ENCODE measurements at regions not wholly inside any gene's neighbourhood (a gene's known extent, or its start where the extent isn't known, plus 50 kb on each side); places are given as distances from the start of the nearest gene placed in this dataset.

GRCh38 chr4:97279391-97279790 is 863.9 kb downstream of the STPG2 start:
- no peaks in the 10 kb centered on the region for H3K9me3 ChIP-seq (replicated peaks; ENCODE audit: control insufficient read depth, insufficient read depth, low read length)
- H3K36me3 ChIP-seq (ENCODE audit: control insufficient read depth in 2 of 2, extremely low read depth in 1 of 2, insufficient read depth in 2 of 2, low read length in 2 of 2) = no peaks in the 10 kb centered on the region
- intact Hi-C loops (cut with micrococcal nuclease) (no loop called here), dilution Hi-C loops (cut with MboI; ENCODE audit: extremely low pct_ligation_motif_present, low sequenced_read_pairs) (no loop called here)
- BruUV-seq (replicated peaks) = no TSS peak
- no peak overlapping the region for H2AFZ ChIP-seq (ENCODE audit: low read depth, low read length)
- FAIRE-seq (no peak), DNase-seq (ENCODE audit: low read depth, low spot score) (no peak)
- no peaks in the 10 kb centered on the region for H4K20me1 ChIP-seq (replicated peaks; ENCODE audit: control insufficient read depth, extremely low read depth, insufficient read depth, low read length)
- H3K9me1 ChIP-seq (replicated peaks; ENCODE audit: control insufficient read depth, extremely low read depth, insufficient read depth, low read length) = no peaks in the 10 kb centered on the region
- H3K4me1 ChIP-seq (ENCODE audit: control insufficient read depth, extremely low read depth, insufficient read depth, low read length) = no peaks in the 10 kb centered on the region
- no peak overlapping the region for H3K4me2 ChIP-seq (ENCODE audit: insufficient read depth, low read length)
- CTCF ChIA-PET = no interaction called here
- POLR2A ChIA-PET = no interaction called here
- no peak overlapping the region for H3K4me3 ChIP-seq (replicated peaks in 1 of 3; ENCODE audit: insufficient read depth in 1 of 3, low read depth in 1 of 3, low read length in 3 of 3)
- H3K27me3 ChIP-seq (ENCODE audit: control insufficient read depth in 2 of 2, insufficient read depth in 2 of 2, low read length in 2 of 2) = no peaks in the 10 kb centered on the region
- no peak overlapping the region for H3K9ac ChIP-seq (replicated peaks; ENCODE audit: extremely low read depth, insufficient read depth, low read length)
- TF ChIP-seq CTCF (IDR thresholded peaks at IDR 0.05; ENCODE audit: extremely low read depth in 1 of 2, insufficient read depth in 1 of 2, low read depth in 1 of 2, low read length in 2 of 2) = no peak
- no peak for TF ChIP-seq POLR2A (IDR thresholded peaks at IDR 0.05; ENCODE audit: low read depth, low read length)
- TF ChIP-seq MYC (IDR thresholded peaks at IDR 0.05; ENCODE audit: low read depth, low read length) = no peak
- no peak overlapping the region for H3K27ac ChIP-seq (ENCODE audit: insufficient read depth, low read depth, low read length)
- H3K79me2 ChIP-seq (ENCODE audit: control insufficient read depth, insufficient read depth, low read length) = no peaks in the 10 kb centered on the region

- ChIA-PET CTCF (no interaction called here), POLR2A (no interaction called here)
- intact Hi-C loops (cut with micrococcal nuclease) = no loop called here
- DNase-seq (ENCODE audit: low read depth, low spot score) (no peak), FAIRE-seq (no peak)
- no peaks in the 10 kb centered on the region for H3K4me1 ChIP-seq (ENCODE audit: control insufficient read depth, extremely low read depth, insufficient read depth, low read length)
- no peak overlapping the region for H2AFZ ChIP-seq (ENCODE audit: low read depth, low read length)
- BruUV-seq (replicated peaks) = no TSS peak
- no peaks in the 10 kb centered on the region for H4K20me1 ChIP-seq (replicated peaks; ENCODE audit: control insufficient read depth, extremely low read depth, insufficient read depth, low read length)
- no peak overlapping the region for H3K4me3 ChIP-seq (replicated peaks in 1 of 3; ENCODE audit: insufficient read depth in 1 of 3, low read depth in 1 of 3, low read length in 3 of 3)
- no peak overlapping the region for H3K4me2 ChIP-seq (ENCODE audit: insufficient read depth, low read length)
- no peak overlapping the region for H3K9ac ChIP-seq (replicated peaks; ENCODE audit: extremely low read depth, insufficient read depth, low read length)
- H3K9me1 ChIP-seq (replicated peaks; ENCODE audit: control insufficient read depth, extremely low read depth, insufficient read depth, low read length) = no peaks in the 10 kb centered on the region
- no peak overlapping the region for H3K27ac ChIP-seq (ENCODE audit: insufficient read depth, low read depth, low read length)
- H3K36me3 ChIP-seq (ENCODE audit: control insufficient read depth in 2 of 2, extremely low read depth in 1 of 2, insufficient read depth in 2 of 2, low read length in 2 of 2) = no peaks in the 10 kb centered on the region
- dilution Hi-C loops (cut with MboI; ENCODE audit: extremely low pct_ligation_motif_present, low sequenced_read_pairs) = no loop called here
- no peaks in the 10 kb centered on the region for H3K27me3 ChIP-seq (ENCODE audit: control insufficient read depth in 2 of 2, insufficient read depth in 2 of 2, low read length in 2 of 2)
- H3K9me3 ChIP-seq (replicated peaks; ENCODE audit: control insufficient read depth, insufficient read depth, low read length) = no peaks in the 10 kb centered on the region
- no peak for TF ChIP-seq POLR2AphosphoS5 (IDR thresholded peaks at IDR 0.05; ENCODE audit: insufficient read depth, low read depth, low read length)
- no peak for TF ChIP-seq MAX (IDR thresholded peaks at IDR 0.05; ENCODE audit: insufficient read depth, insufficient read length)
- no peak for TF ChIP-seq JUN (IDR thresholded peaks at IDR 0.05; ENCODE audit: borderline replicate concordance, insufficient read depth, insufficient read length, low read depth)
- TF ChIP-seq GATA2 (IDR thresholded peaks at IDR 0.05; ENCODE audit: insufficient read depth, insufficient read length, low read depth, low read length) = no peak
- no peak for TF ChIP-seq EZH2 (IDR thresholded peaks at IDR 0.05; ENCODE audit: borderline replicate concordance, low read depth, low read length, severe bottlenecking)
- no peak for TF ChIP-seq POLR2A (IDR thresholded peaks at IDR 0.05; ENCODE audit: low read depth, low read length)
- no peak for TF ChIP-seq CTCF (IDR thresholded peaks at IDR 0.05; ENCODE audit: extremely low read depth in 1 of 2, insufficient read depth in 1 of 2, low read depth in 1 of 2, low read length in 2 of 2)
- TF ChIP-seq FOS (IDR thresholded peaks at IDR 0.05; ENCODE audit: borderline replicate concordance, insufficient read depth, low read length) = no peak
- no peak for TF ChIP-seq MYC (IDR thresholded peaks at IDR 0.05; ENCODE audit: low read depth, low read length)
- no peaks in the 10 kb centered on the region for H3K79me2 ChIP-seq (ENCODE audit: control insufficient read depth, insufficient read depth, low read length)
These were observed 842.7 kb downstream of the STPG2 start for GRCh38 chr4:97300561-97300960.
